ENCODE measurements at regions not wholly inside any gene's neighbourhood (a gene's known extent, or its start where the extent isn't known, plus 50 kb on each side); places are given as distances from the start of the nearest gene placed in this dataset.

DNA sequence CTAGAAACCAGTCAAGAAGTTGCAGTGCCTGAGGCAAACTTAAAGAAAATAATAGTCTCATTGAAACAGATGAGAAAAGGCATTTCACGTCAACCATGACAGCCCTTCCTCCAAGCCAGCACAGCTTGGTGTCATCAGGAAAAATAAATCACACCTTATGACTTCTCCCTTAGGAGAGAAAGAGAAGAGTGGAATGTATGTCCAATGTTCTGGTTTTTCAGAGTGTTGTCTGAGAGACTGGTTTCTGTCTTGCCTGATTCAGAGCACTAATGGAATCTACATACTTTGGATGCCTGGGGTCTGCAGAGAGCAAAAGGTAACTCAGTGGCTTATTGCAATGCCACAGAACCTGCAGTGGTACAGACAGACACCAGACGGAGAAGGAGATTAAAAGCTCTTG, 105.5 kb upstream of the PDE4D start:
- no peaks in the 10 kb centered on the region for H3K27me3 Mint-ChIP-seq
- H3K36me3 Mint-ChIP-seq = peaks cover 2% of the 10 kb centered on the region
- no peaks in the 10 kb centered on the region for H3K4me1 Mint-ChIP-seq
- peaks cover 0 to 15% (median 14%) of the 10 kb centered on the region in 3 donors for H3K9me3 Mint-ChIP-seq
- no peak overlapping the region for H3K27ac Mint-ChIP-seq
- H3K4me3 Mint-ChIP-seq = no peak overlapping the region

DNA sequence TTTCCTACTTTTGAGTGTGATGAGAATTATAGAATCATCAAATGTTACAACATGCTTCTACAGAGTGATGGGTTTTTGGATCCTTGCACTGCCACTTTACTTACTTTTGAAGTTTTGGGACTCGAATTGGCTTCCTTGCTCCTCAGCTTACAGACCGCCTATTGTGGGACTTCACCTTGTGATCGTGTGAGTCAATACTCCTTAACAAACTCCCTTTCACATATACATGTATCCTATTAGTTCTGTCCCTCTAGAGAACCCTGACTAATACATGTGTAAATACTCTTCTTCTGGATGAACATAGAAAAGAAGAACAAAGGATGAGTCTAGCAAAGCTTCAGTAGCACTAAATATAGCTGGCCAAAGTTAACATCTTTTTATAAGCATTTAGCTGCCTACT, 98.7 kb upstream of the PDE4D start:
- no peaks in the 10 kb centered on the region for H3K27me3 Mint-ChIP-seq
- H3K4me3 Mint-ChIP-seq = no peak overlapping the region
- no peak overlapping the region for H3K27ac Mint-ChIP-seq
- peaks cover 3% of the 10 kb centered on the region for H3K36me3 Mint-ChIP-seq
- H3K9me3 Mint-ChIP-seq = no peaks in the 10 kb centered on the region
- H3K4me1 Mint-ChIP-seq = no peaks in the 10 kb centered on the region

DNA sequence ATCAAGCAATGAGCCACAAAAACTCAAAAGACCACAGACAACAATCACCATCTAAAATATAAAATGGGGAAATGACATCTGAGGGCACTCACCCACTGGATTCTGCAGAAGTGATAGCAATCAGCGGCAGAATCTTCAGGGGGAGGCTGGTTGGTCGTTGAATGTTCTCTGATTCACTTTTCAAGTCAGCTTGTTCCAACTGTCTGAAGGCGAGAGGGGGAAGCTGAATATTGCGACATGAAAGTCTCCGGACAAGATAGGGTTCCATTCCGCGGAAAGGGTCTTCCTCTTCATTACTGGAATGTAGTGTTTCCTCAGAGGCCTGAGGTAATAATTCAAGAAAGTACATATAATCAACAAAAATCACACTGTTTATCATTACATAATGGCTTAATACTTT, 94.9 kb upstream of the PDE4D start:
- Mint-ChIP-seq H3K27ac (no peak overlapping the region), H3K36me3 (peaks cover 7% of the 10 kb centered on the region)

DNA sequence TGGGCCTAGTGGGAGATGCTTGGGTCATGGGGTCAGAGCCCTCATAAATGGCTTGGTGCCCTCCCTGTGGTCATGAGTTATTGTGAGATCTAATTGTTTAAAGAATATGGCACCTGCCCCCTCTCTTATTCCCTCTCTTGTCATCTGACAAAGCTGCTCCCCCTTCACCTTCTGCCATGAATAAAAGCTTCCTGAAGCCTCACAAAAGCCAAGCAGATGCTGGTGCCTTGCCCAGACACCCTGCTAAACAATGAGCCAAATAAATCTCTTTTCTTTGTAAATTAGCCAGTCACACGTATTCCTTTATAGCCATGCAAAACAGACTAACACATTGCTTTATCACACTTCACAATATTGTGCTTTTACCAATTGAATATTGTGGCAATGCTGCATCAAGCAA, 82.8 kb upstream of the PDE4D start:
- Mint-ChIP-seq H3K27me3 (no peaks in the 10 kb centered on the region), H3K4me1 (no peaks in the 10 kb centered on the region), H3K4me3 (no peak overlapping the region), H3K9me3 (no peaks in the 10 kb centered on the region), H3K36me3 (peaks cover 2% of the 10 kb centered on the region), H3K27ac (no peak overlapping the region)

More for the DNA sequence above, 94.9 kb upstream of the PDE4D start:
- H3K9me3 Mint-ChIP-seq = peaks cover 0 to 3% (median 0%) of the 10 kb centered on the region in 3 donors
- H3K4me3 Mint-ChIP-seq = no peak overlapping the region
- no peaks in the 10 kb centered on the region for H3K4me1 Mint-ChIP-seq
- H3K27me3 Mint-ChIP-seq = no peaks in the 10 kb centered on the region

DNA sequence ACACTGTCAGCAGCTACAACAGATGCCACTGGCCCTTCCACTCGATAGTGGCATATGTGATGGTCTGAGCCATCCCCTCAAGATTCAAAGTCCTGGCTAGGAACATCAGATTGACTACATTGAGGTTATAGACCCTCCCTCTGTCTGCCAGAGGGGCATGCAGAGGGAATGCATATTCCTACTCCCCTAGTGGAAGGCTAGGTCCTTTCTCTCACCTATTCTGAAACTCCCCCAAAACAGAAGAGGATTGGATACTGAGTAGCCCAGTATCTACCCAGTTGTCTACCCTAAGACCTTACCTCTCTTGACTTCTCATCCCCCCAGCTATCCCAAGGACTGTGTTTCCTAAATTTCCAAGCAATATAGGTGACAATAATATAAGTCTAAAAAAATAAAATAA, 78.5 kb upstream of the PDE4D start:
- H3K4me3 Mint-ChIP-seq = no peak overlapping the region
- no peaks in the 10 kb centered on the region for H3K4me1 Mint-ChIP-seq
- no peak overlapping the region for H3K27ac Mint-ChIP-seq
- no peaks in the 10 kb centered on the region for H3K9me3 Mint-ChIP-seq
- H3K27me3 Mint-ChIP-seq = no peaks in the 10 kb centered on the region
- peaks cover 2% of the 10 kb centered on the region for H3K36me3 Mint-ChIP-seq

DNA sequence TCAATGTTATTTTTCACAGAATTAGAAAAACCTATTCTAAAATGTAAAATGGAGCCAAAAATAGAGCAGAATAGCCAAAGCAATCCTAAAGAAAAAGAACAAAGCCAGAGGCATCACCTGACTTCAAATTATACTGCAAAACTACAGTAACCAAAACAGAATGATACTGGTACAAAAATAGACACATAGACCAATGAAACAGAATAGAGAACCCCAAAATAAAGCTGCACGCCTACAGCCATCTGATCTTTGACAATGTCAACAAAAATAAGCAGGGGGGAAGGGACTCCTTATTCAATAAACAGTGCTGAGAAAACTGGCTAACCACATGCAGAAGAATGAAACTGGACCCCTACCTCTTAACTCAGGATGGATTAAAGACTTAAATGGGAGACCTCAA, 65.8 kb upstream of the PDE4D start:
- H3K4me1 Mint-ChIP-seq = no peaks in the 10 kb centered on the region
- peaks cover 0 to 1% (median 0%) of the 10 kb centered on the region in 3 donors for H3K9me3 Mint-ChIP-seq
- H3K27me3 Mint-ChIP-seq = no peaks in the 10 kb centered on the region
- no peak overlapping the region for H3K4me3 Mint-ChIP-seq
- no peak overlapping the region for H3K27ac Mint-ChIP-seq
- no peaks in the 10 kb centered on the region for H3K36me3 Mint-ChIP-seq

DNA sequence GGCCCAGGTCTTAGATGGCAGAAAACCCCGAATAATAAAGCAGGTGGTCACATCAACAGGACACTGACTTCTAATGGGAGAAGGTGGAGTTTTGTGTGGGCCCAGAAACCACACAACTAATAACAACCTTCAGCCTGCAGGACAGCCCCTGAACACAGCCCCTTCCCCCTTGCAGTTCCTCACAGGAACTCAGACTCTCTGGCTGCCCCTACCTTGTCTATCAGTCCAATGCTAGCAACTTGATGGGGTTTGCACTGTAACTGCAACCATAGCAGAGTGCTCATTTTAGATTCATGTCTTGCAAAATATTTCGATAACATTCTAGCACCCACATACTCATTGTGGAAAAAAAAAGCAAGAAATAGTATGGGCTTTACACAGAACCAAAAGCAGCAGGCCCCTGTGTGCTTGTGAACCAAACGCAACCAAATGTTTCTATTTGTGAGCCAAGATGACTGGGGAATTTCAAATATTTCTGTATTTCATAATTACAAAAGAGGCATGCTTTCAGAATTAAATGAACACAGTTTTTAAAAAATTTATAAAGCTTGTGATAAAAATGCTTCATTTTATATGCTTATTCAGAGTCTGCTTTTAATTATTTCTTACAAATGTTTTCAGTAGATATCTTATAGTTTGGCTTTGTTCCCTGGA, 62.7 kb upstream of the PDE4D start:
- Mint-ChIP-seq H3K4me1 (no peaks in the 10 kb centered on the region), H3K9me3 (peaks cover 0 to 1% (median 0%) of the 10 kb centered on the region in 3 donors), H3K36me3 (peaks cover 2% of the 10 kb centered on the region), H3K27me3 (no peaks in the 10 kb centered on the region), H3K27ac (no peak overlapping the region), H3K4me3 (no peak overlapping the region)

DNA sequence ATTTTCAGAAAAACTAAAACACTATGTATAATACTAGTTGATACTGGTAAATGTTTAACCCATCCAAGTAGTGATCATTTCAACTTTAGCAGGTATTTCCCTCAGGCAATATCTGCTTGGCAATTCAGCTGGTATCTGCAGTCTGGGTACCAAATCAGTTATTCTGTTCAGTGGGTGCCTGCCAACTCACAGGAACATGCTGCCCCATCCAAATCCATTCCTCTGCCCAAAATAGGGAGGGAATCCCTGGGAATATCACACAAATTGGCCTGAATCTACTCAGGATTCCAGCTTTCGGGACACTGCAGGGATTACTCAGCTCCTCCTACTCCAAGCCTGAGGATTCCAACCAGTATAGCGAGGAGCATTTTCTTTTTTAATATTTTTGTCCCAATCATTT, 61.7 kb upstream of the PDE4D start:
- Mint-ChIP-seq H3K27ac (no peak overlapping the region), H3K9me3 (no peaks in the 10 kb centered on the region), H3K4me3 (no peak overlapping the region), H3K36me3 (peaks cover 2% of the 10 kb centered on the region), H3K4me1 (no peaks in the 10 kb centered on the region), H3K27me3 (no peaks in the 10 kb centered on the region)

DNA sequence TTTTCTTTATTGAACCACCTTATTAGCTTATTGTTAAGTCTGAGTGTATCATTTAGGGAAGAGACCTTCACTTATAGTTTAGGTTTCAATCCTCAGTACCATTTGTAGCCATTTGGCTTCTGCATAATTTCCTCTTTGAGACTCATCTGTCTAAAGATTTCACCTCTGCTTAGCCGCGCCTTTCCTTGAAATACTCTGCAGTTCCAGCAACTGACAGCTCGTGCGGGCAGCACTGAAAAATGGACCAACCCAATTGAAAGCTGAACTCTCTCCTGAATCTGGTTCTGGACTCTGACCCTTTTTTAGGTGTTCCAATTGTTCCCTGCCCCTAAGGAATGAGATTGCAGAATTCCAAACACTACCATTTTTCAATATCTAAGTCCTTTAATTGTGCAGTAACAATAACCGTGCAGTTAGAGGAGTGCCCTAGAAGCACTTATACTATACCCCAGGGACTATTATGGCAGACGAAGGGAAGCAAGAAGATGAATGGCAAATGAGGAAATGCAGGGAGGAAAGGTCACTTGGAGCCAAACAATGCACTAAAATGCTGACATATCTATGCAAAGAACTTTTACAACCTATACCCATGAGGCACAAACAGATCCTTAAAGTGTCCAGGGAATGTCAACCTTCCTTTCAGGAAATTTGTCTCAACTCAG, 50.1 kb upstream of the PDE4D start:
- H3K27ac Mint-ChIP-seq = no peak overlapping the region
- peaks cover 6% of the 10 kb centered on the region for H3K27me3 Mint-ChIP-seq
- H3K9me3 Mint-ChIP-seq = no peaks in the 10 kb centered on the region

More for the DNA sequence above, 50.1 kb upstream of the PDE4D start:
- no peak overlapping the region for H3K4me3 Mint-ChIP-seq
- H3K36me3 Mint-ChIP-seq = no peaks in the 10 kb centered on the region
- no peaks in the 10 kb centered on the region for H3K4me1 Mint-ChIP-seq

Data from IgD-negative memory B cell (primary cell).